ENCODE measurements at regions not wholly inside any gene's neighbourhood (a gene's known extent, or its start where the extent isn't known, plus 50 kb on each side); places are given as distances from the start of the nearest gene placed in this dataset.

GRCh38 chr2:198890490-198890889, 567.2 kb downstream of the SATB2 start (continued):
- TF ChIP-seq IRF3 (IDR thresholded peaks at IDR 0.05; ENCODE audit: low read depth, low read length) (no peak), RAD21 (IDR thresholded peaks at IDR 0.05; ENCODE audit: low read length) (no peak), GATA2 (CRISPR knock-in tag; IDR thresholded peaks at IDR 0.05) (no peak), TCF12 (IDR thresholded peaks at IDR 0.05) (no peak)

GRCh38 chr2:198883604-198884003, 574.1 kb downstream of the SATB2 start:
- Histone ChIP-seq H3K4me2 (no peak overlapping the region), H3K4me1 (ENCODE audit: control insufficient read depth in 1 of 2, insufficient read depth in 2 of 2, low read depth in 1 of 2, low read length in 1 of 2) (no peaks in the 10 kb centered on the region), H3K4me3 (ENCODE audit: low read depth in 2 of 2, low read length in 1 of 2) (no peak overlapping the region), H3K79me2 (ENCODE audit: insufficient read depth) (no peaks in the 10 kb centered on the region), H3F3A (replicated peaks; ENCODE audit: insufficient read depth) (no peaks in the 10 kb centered on the region), H3K27me3 (ENCODE audit: insufficient read depth) (no peaks in the 10 kb centered on the region), H3K9me2 (no peaks in the 10 kb centered on the region), H3K9me3 (no peaks in the 10 kb centered on the region), H2AFZ (ENCODE audit: low read depth) (no peak overlapping the region), H4K20me1 (ENCODE audit: insufficient read depth) (no peaks in the 10 kb centered on the region), H3K27ac (ENCODE audit: low read depth in 2 of 2, low read length in 1 of 2) (no peak overlapping the region), H3K36me3 (replicated peaks in 1 of 2; ENCODE audit: control insufficient read depth in 1 of 2, insufficient read depth in 2 of 2, low read length in 1 of 2) (no peaks in the 10 kb centered on the region), H3K9ac (no peak overlapping the region)
- no peak for DNase-seq
- WGBS (ENCODE audit: low lambda C conversion rate), result 3% methylated on average over 2 of the region's 2 CpGs
- ChIA-PET CTCF (interaction anchor here (0.7 to 1.2 kb wide), 2 partner anchors 78 to 187 kb away, joined by 3 read pairs; no protein-coding TSS in a partner anchor), POLR2A (no interaction called here)
- TF ChIP-seq FOSL2 (IDR thresholded peaks at IDR 0.05; ENCODE audit: borderline replicate concordance, low read depth) (no peak), TEAD4 (IDR thresholded peaks at IDR 0.05; ENCODE audit: borderline replicate concordance, insufficient read depth) (no peak)

- Histone ChIP-seq H4K20me1 (ENCODE audit: insufficient read depth) (no peaks in the 10 kb centered on the region), H3K27me3 (ENCODE audit: insufficient read depth) (no peaks in the 10 kb centered on the region), H3K9ac (no peak overlapping the region), H3K9me3 (no peaks in the 10 kb centered on the region), H2AFZ (ENCODE audit: low read depth) (no peak overlapping the region), H3F3A (replicated peaks; ENCODE audit: insufficient read depth) (no peaks in the 10 kb centered on the region), H3K4me1 (ENCODE audit: control insufficient read depth in 1 of 2, insufficient read depth in 2 of 2, low read depth in 1 of 2, low read length in 1 of 2) (no peaks in the 10 kb centered on the region; a peak in 1 of 4 replicates), H3K36me3 (replicated peaks in 1 of 2; ENCODE audit: control insufficient read depth in 1 of 2, insufficient read depth in 2 of 2, low read length in 1 of 2) (no peaks in the 10 kb centered on the region), H3K27ac (ENCODE audit: low read depth in 2 of 2, low read length in 1 of 2) (peak overlapping the region in 1 of 2 experiments; percentile 13; a peak in 1 of 4 replicates), H3K4me2 (no peak overlapping the region), H3K79me2 (ENCODE audit: insufficient read depth) (no peaks in the 10 kb centered on the region), H3K9me2 (no peaks in the 10 kb centered on the region), H3K4me3 (ENCODE audit: low read depth in 2 of 2, low read length in 1 of 2) (no peak overlapping the region)
- DNase-seq, result no peak
- ChIA-PET CTCF (no interaction called here), POLR2A (no interaction called here)
- TF ChIP-seq TAF1 (IDR thresholded peaks at IDR 0.05; ENCODE audit: borderline replicate concordance, low read depth, low read length) (no peak), MEF2A (IDR thresholded peaks at IDR 0.05; ENCODE audit: borderline replicate concordance, low read depth) (no peak), POLR2AphosphoS5 (IDR thresholded peaks at IDR 0.05; ENCODE audit: low read depth, low read length) (no peak), GABPA (IDR thresholded peaks at IDR 0.05; ENCODE audit: low read depth) (no peak)
Measured at GRCh38 chr2:198880986-198881385, 576.8 kb downstream of the SATB2 start.

GRCh38 chr2:198880421-198880820, 577.3 kb downstream of the SATB2 start:
- Histone ChIP-seq H3F3A (replicated peaks; ENCODE audit: insufficient read depth) (no peaks in the 10 kb centered on the region), H3K9ac (no peak overlapping the region), H2AFZ (ENCODE audit: low read depth) (no peak overlapping the region), H3K79me2 (ENCODE audit: insufficient read depth) (no peaks in the 10 kb centered on the region), H3K4me3 (ENCODE audit: low read depth in 2 of 2, low read length in 1 of 2) (no peak overlapping the region), H3K9me3 (no peaks in the 10 kb centered on the region), H3K9me2 (no peaks in the 10 kb centered on the region), H3K36me3 (replicated peaks in 1 of 2; ENCODE audit: control insufficient read depth in 1 of 2, insufficient read depth in 2 of 2, low read length in 1 of 2) (no peaks in the 10 kb centered on the region), H3K4me1 (ENCODE audit: control insufficient read depth in 1 of 2, insufficient read depth in 2 of 2, low read depth in 1 of 2, low read length in 1 of 2) (no peaks in the 10 kb centered on the region; a peak in 1 of 4 replicates), H4K20me1 (ENCODE audit: insufficient read depth) (no peaks in the 10 kb centered on the region), H3K27me3 (ENCODE audit: insufficient read depth) (no peaks in the 10 kb centered on the region), H3K27ac (ENCODE audit: low read depth in 2 of 2, low read length in 1 of 2) (no peak overlapping the region), H3K4me2 (no peak overlapping the region)
- ChIA-PET POLR2A (no interaction called here), CTCF (no interaction called here)
- no peak for DNase-seq
- TF ChIP-seq POLR2AphosphoS5 (IDR thresholded peaks at IDR 0.05; ENCODE audit: low read depth, low read length), result no peak
- no peak for TF ChIP-seq GATA2 (CRISPR knock-in tag; IDR thresholded peaks at IDR 0.05)
- no peak for TF ChIP-seq RFX5 (IDR thresholded peaks at IDR 0.05; ENCODE audit: low read length)
- TF ChIP-seq RAD21 (IDR thresholded peaks at IDR 0.05; ENCODE audit: low read length), result no peak
- no peak for TF ChIP-seq RXRA (IDR thresholded peaks at IDR 0.05; ENCODE audit: borderline replicate concordance, low read depth)
- no peak for TF ChIP-seq NFIC (IDR thresholded peaks at IDR 0.05; ENCODE audit: borderline replicate concordance)
- no peak for TF ChIP-seq MXI1 (IDR thresholded peaks at IDR 0.05; ENCODE audit: low read depth, low read length)
- TF ChIP-seq EP300 (IDR thresholded peaks at IDR 0.05; ENCODE audit: borderline replicate concordance in 1 of 2, low read depth in 1 of 2, low read length in 1 of 2), result no peak
- TF ChIP-seq JUND (IDR thresholded peaks at IDR 0.05), result no peak
- TF ChIP-seq MAX (IDR thresholded peaks at IDR 0.05; ENCODE audit: low read depth), result no peak
- no peak for TF ChIP-seq TAF1 (IDR thresholded peaks at IDR 0.05; ENCODE audit: borderline replicate concordance, low read depth, low read length)
- no peak for TF ChIP-seq REST (IDR thresholded peaks at IDR 0.05; ENCODE audit: low read depth, low read length)
